ENCODE measurements at regions not wholly inside any gene's neighbourhood (a gene's known extent, or its start where the extent isn't known, plus 50 kb on each side); places are given as distances from the start of the nearest gene placed in this dataset.
"Not testable (repeated sequence)": the region's sequence is repeated elsewhere in the genome, so short reads cannot be mapped to it uniquely, and the experiment has no call there.

DNA sequence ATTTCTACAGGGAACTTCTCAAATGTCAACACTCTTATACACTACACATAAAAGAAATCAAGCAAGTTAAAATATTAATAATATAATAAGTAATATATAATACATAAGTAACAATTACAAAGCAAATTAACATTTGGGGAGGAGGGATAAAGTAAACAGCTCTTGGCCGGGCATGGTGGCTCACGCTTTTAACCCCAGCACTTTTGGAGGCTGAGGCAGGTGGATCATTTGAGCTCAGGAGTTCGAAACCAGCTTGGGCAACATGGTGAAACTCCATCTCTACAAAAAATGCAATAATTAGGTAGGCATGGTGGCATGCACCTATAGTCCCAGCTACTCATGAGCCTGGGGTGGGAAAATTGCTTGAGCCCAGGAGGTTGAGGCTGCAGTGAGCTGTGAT is 4772.6 kb upstream of the OR11H1 start:
- H3K36me3 ChIP-seq (ENCODE audit: control insufficient read depth in 2 of 2, insufficient read depth in 2 of 2, low read length in 2 of 2); H3K9ac ChIP-seq (ENCODE audit: low read depth in 1 of 2, low read length in 2 of 2); H3K4me1 ChIP-seq (ENCODE audit: control insufficient read depth in 2 of 2, insufficient read depth in 2 of 2, low read length in 2 of 2); H3K27ac ChIP-seq (ENCODE audit: low read depth in 2 of 2, low read length in 2 of 2); H3K4me3 ChIP-seq (ENCODE audit: low read length in 2 of 2); H3K27me3 ChIP-seq (ENCODE audit: control insufficient read depth in 2 of 2, insufficient read depth in 2 of 2, low read length in 2 of 2): not testable (repeated sequence)
- peaks cover under 1 to 11% of the 10 kb centered on the region in 2 donors for H3K9me3 ChIP-seq (ENCODE audit: control insufficient read depth in 2 of 2, low read length in 2 of 2)

DNA sequence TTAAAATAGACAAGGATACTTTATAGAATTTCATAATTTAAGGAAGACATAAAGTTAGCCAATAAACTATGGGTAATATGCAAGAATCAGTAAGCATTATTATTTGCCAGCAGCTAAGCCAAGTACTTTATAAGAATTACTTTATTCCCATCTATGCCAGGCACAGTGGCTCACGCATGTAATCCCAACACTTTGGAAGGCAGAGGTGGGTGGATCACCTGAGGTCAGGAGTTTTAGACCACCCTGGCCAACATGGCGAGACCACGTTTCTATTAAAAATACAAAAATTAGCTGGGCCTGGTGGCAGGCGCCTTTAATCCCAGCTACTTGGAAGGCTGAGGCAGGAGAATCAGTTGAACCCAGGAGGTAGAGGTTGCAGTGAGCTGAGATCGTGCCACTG is 4767.6 kb upstream of the OR11H1 start:
- not testable (repeated sequence) for H3K4me3 ChIP-seq (ENCODE audit: low read length in 2 of 2); H3K9me3 ChIP-seq (ENCODE audit: control insufficient read depth in 2 of 2, low read length in 2 of 2); H3K36me3 ChIP-seq (ENCODE audit: control insufficient read depth in 2 of 2, insufficient read depth in 2 of 2, low read length in 2 of 2); H3K9ac ChIP-seq (ENCODE audit: low read depth in 1 of 2, low read length in 2 of 2); H3K27me3 ChIP-seq (ENCODE audit: control insufficient read depth in 2 of 2, insufficient read depth in 2 of 2, low read length in 2 of 2); H3K27ac ChIP-seq (ENCODE audit: low read depth in 2 of 2, low read length in 2 of 2); H3K4me1 ChIP-seq (ENCODE audit: control insufficient read depth in 2 of 2, insufficient read depth in 2 of 2, low read length in 2 of 2)

DNA sequence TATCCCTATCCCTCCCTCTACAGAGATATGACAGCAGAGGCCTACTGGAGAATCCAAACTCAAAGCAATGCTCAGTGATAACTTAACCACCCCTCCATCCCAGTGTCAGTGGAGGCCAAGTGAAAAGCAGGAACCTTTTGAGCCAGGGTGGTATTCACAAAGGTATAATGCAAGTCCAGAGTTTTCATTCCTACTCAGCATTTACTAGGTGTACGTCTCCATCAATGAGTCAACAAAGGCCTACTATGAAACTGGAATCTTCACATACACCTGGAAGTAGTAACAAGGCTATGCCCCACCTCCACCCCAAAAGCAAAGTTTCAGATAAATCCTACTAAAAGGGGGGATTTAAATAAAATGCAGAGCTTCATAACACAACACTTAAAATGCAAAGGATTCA is 4761.7 kb upstream of the OR11H1 start:
- not testable (repeated sequence) for H3K27me3 ChIP-seq (ENCODE audit: control insufficient read depth in 2 of 2, insufficient read depth in 2 of 2, low read length in 2 of 2); H3K4me3 ChIP-seq (ENCODE audit: low read length in 2 of 2); H3K4me1 ChIP-seq (ENCODE audit: control insufficient read depth in 2 of 2, insufficient read depth in 2 of 2, low read length in 2 of 2); H3K36me3 ChIP-seq (ENCODE audit: control insufficient read depth in 2 of 2, insufficient read depth in 2 of 2, low read length in 2 of 2); H3K9ac ChIP-seq (ENCODE audit: low read depth in 1 of 2, low read length in 2 of 2); H3K9me3 ChIP-seq (ENCODE audit: control insufficient read depth in 2 of 2, low read length in 2 of 2); H3K27ac ChIP-seq (ENCODE audit: low read depth in 2 of 2, low read length in 2 of 2)

DNA sequence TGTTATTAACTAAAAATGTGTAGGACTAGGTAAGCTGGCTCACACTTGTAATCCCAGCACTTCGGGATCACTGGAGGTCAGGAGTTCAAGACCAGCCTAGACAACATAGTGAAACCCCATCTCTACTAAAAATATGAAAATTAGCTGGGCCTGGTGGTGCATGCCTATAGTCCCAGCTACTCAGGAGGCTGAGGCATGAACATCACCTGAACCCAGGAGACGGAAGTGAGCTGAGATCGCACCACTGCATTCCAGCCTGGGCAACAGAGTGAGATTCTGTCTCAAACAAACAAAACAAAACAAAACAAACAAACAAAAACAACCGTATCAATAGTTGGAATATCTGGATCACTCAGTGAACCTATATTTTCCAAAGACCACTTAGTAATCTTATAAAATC is 4759.1 kb upstream of the OR11H1 start:
- not testable (repeated sequence) for H3K4me1 ChIP-seq (ENCODE audit: control insufficient read depth in 2 of 2, insufficient read depth in 2 of 2, low read length in 2 of 2); H3K27ac ChIP-seq (ENCODE audit: low read depth in 2 of 2, low read length in 2 of 2); H3K4me3 ChIP-seq (ENCODE audit: low read length in 2 of 2); H3K27me3 ChIP-seq (ENCODE audit: control insufficient read depth in 2 of 2, insufficient read depth in 2 of 2, low read length in 2 of 2); H3K36me3 ChIP-seq (ENCODE audit: control insufficient read depth in 2 of 2, insufficient read depth in 2 of 2, low read length in 2 of 2); H3K9ac ChIP-seq (ENCODE audit: low read depth in 1 of 2, low read length in 2 of 2); H3K9me3 ChIP-seq (ENCODE audit: control insufficient read depth in 2 of 2, low read length in 2 of 2)

DNA sequence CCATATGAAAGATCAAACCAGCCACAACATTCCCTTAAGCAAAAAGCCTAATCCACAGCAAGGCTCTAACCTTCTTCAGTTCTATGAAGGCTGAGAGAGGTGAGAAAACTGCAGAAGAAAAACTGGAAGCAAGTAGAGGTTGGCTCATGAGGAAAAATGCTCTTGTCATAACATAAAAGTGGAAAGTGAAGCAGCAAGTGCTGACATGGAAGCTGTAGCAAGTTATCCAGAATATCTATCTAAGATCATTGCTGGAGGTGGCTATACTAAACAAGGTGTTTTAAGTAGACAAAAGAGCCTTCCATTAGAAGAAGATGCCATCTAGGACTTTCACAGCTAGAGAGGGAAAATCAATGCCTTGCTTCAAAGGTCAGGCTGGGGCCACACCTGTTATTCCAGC is 4756.2 kb upstream of the OR11H1 start:
- H3K27ac ChIP-seq (ENCODE audit: low read depth in 2 of 2, low read length in 2 of 2); H3K36me3 ChIP-seq (ENCODE audit: control insufficient read depth in 2 of 2, insufficient read depth in 2 of 2, low read length in 2 of 2); H3K4me3 ChIP-seq (ENCODE audit: low read length in 2 of 2); H3K9ac ChIP-seq (ENCODE audit: low read depth in 1 of 2, low read length in 2 of 2); H3K27me3 ChIP-seq (ENCODE audit: control insufficient read depth in 2 of 2, insufficient read depth in 2 of 2, low read length in 2 of 2); H3K4me1 ChIP-seq (ENCODE audit: control insufficient read depth in 2 of 2, insufficient read depth in 2 of 2, low read length in 2 of 2): not testable (repeated sequence)
- H3K9me3 ChIP-seq (ENCODE audit: control insufficient read depth in 2 of 2, low read length in 2 of 2) = peaks cover 3 to 15% of the 10 kb centered on the region in 2 donors

DNA sequence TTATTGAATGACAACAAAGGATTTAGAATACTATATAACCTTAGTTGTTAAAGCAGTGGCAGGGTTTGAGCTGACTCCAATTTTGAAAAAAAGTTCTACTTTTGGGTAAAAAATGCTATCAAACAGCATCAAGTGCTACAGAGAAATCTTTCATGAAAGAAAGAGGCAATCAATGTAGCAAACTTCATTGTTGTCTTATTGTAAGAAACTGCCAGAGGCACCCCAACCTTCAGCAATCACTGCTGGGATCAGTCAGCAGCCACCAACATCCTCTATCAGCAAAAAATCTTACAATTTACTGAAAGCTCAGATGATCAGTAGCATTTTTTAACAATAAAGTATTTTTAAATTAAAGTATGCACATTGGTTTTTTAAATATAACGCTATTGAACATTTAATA is 4754.7 kb upstream of the OR11H1 start:
- H3K27me3 ChIP-seq (ENCODE audit: control insufficient read depth in 2 of 2, insufficient read depth in 2 of 2, low read length in 2 of 2) = not testable (repeated sequence)

DNA sequence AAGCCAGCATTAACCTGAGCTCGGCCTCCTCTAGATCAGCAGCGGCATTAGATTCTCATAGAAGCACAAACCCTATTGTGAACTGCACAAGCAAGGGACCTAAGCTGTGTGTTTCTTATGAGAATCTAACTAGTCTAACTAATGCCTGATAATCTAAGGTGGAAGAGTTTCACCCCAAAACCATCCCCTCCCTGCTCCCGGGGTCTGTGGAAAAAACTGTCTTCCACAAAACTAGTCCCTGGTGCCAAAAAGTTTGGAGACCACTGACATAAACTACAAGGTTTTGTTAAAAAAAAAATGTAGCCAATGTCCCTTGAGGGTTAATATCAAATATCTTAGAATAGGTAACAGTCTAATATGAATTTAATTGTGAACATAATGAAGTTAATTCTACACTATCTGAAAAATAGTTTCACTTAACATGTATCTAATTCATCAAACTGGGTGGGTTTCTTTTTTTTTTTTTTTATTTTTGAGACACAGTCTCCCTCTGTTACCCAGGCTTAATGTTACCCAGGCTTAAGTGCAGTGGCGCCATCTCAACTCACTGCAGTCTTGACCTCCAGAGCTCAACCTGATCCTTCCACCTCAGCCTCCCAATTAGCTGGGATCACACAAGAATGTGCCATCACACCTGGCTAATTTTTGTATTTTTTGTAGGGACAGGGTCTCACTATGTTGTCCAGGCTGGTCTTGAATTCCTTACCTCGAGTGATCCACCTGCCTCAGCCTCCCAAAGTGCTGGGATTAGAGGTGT is 4752.2 kb upstream of the OR11H1 start:
- not testable (repeated sequence) for H3K4me1 ChIP-seq (ENCODE audit: control insufficient read depth in 2 of 2, insufficient read depth in 2 of 2, low read length in 2 of 2); H3K36me3 ChIP-seq (ENCODE audit: control insufficient read depth in 2 of 2, insufficient read depth in 2 of 2, low read length in 2 of 2); H3K4me3 ChIP-seq (ENCODE audit: low read length in 2 of 2); H3K9ac ChIP-seq (ENCODE audit: low read depth in 1 of 2, low read length in 2 of 2); H3K27ac ChIP-seq (ENCODE audit: low read depth in 2 of 2, low read length in 2 of 2); H3K27me3 ChIP-seq (ENCODE audit: control insufficient read depth in 2 of 2, insufficient read depth in 2 of 2, low read length in 2 of 2)
- H3K9me3 ChIP-seq (ENCODE audit: control insufficient read depth in 2 of 2, low read length in 2 of 2) = peaks cover 5 to 32% of the 10 kb centered on the region in 2 donors

More for the DNA sequence above, 4754.7 kb upstream of the OR11H1 start:
- H3K4me1 ChIP-seq (ENCODE audit: control insufficient read depth in 2 of 2, insufficient read depth in 2 of 2, low read length in 2 of 2); H3K9ac ChIP-seq (ENCODE audit: low read depth in 1 of 2, low read length in 2 of 2); H3K36me3 ChIP-seq (ENCODE audit: control insufficient read depth in 2 of 2, insufficient read depth in 2 of 2, low read length in 2 of 2); H3K4me3 ChIP-seq (ENCODE audit: low read length in 2 of 2); H3K27ac ChIP-seq (ENCODE audit: low read depth in 2 of 2, low read length in 2 of 2): not testable (repeated sequence)
- peaks cover 2 to 22% of the 10 kb centered on the region in 2 donors for H3K9me3 ChIP-seq (ENCODE audit: control insufficient read depth in 2 of 2, low read length in 2 of 2)

DNA sequence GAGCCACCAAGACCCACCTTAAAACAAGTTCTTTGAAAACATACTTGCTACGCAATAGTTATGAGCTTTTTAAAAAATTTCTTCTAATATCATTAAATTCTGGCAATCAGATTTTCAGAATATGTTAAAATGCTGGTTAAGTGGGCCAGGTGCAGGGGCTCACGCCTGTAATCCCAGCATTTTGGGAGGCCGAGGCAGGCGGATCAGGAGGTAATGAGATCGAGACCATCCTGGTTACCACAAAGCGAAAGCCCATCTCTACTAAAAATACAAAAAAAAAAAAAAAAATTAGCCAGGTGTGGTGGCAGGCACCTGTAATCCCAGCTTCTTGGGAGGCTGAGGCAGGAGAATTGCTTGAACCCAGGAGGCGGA is 4751.6 kb upstream of the OR11H1 start:
- not testable (repeated sequence) for H3K36me3 ChIP-seq (ENCODE audit: control insufficient read depth in 2 of 2, insufficient read depth in 2 of 2, low read length in 2 of 2); H3K27ac ChIP-seq (ENCODE audit: low read depth in 2 of 2, low read length in 2 of 2); H3K27me3 ChIP-seq (ENCODE audit: control insufficient read depth in 2 of 2, insufficient read depth in 2 of 2, low read length in 2 of 2); H3K4me3 ChIP-seq (ENCODE audit: low read length in 2 of 2); H3K4me1 ChIP-seq (ENCODE audit: control insufficient read depth in 2 of 2, insufficient read depth in 2 of 2, low read length in 2 of 2); H3K9ac ChIP-seq (ENCODE audit: low read depth in 1 of 2, low read length in 2 of 2)
- H3K9me3 ChIP-seq (ENCODE audit: control insufficient read depth in 2 of 2, low read length in 2 of 2) = peaks cover 8 to 36% of the 10 kb centered on the region in 2 donors

DNA sequence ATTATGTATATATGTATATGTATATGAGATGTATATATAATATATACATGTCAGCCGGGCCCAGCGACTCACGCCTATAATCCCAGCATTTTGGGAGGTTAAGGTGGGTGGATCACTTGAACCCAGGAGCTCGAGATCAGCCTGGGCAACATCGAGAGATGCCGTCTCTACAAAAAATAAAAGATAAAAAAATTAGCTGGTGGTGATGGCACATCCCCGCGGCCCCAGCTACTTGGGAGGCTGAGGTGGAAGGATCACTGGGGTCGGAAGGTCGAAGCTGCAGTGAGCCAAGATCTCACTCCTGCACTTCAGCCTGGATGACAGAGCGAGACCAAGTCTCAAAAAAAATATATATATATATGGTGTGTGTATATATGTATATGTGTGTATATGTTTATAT is 4750.3 kb upstream of the OR11H1 start:
- H3K27ac ChIP-seq (ENCODE audit: low read depth in 2 of 2, low read length in 2 of 2); H3K4me3 ChIP-seq (ENCODE audit: low read length in 2 of 2); H3K27me3 ChIP-seq (ENCODE audit: control insufficient read depth in 2 of 2, insufficient read depth in 2 of 2, low read length in 2 of 2); H3K4me1 ChIP-seq (ENCODE audit: control insufficient read depth in 2 of 2, insufficient read depth in 2 of 2, low read length in 2 of 2); H3K36me3 ChIP-seq (ENCODE audit: control insufficient read depth in 2 of 2, insufficient read depth in 2 of 2, low read length in 2 of 2); H3K9ac ChIP-seq (ENCODE audit: low read depth in 1 of 2, low read length in 2 of 2): not testable (repeated sequence)
- peaks cover 8 to 46% of the 10 kb centered on the region in 2 donors for H3K9me3 ChIP-seq (ENCODE audit: control insufficient read depth in 2 of 2, low read length in 2 of 2)

DNA sequence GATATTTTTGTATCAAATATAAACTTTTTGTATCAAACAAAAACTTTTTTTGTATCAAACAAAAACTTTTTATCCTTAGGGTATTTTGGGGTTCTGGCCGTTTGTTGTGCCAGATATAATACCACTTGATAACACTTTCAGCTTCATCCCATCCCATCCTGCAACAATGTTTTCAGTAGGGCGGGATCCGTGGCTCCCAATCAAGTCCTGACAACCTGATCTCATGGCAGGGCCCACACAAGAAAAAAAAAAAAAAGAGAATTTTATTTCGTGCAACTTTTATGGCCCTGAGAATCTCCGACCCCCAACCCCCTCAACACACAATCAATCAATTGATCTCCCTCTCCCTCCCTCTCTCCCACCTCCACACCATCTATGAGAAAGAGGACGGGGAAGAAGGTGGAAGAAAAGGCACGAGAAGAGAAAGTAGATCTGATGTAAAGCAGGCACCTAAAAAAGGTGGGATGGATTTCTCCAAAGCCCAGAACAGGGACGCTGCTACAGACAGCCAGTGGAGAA is 4749.6 kb upstream of the OR11H1 start:
- Histone ChIP-seq H3K9ac (ENCODE audit: low read depth in 1 of 2, low read length in 2 of 2) (no peak overlapping the region), H3K27ac (ENCODE audit: low read depth in 2 of 2, low read length in 2 of 2) (no peak overlapping the region), H3K9me3 (ENCODE audit: control insufficient read depth in 2 of 2, low read length in 2 of 2) (peaks cover 8 to 47% of the 10 kb centered on the region in 2 donors), H3K36me3 (ENCODE audit: control insufficient read depth in 2 of 2, insufficient read depth in 2 of 2, low read length in 2 of 2) (no peaks in the 10 kb centered on the region), H3K4me3 (ENCODE audit: low read length in 2 of 2) (no peak overlapping the region), H3K27me3 (ENCODE audit: control insufficient read depth in 2 of 2, insufficient read depth in 2 of 2, low read length in 2 of 2) (no peaks in the 10 kb centered on the region), H3K4me1 (ENCODE audit: control insufficient read depth in 2 of 2, insufficient read depth in 2 of 2, low read length in 2 of 2) (no peaks in the 10 kb centered on the region)

DNA sequence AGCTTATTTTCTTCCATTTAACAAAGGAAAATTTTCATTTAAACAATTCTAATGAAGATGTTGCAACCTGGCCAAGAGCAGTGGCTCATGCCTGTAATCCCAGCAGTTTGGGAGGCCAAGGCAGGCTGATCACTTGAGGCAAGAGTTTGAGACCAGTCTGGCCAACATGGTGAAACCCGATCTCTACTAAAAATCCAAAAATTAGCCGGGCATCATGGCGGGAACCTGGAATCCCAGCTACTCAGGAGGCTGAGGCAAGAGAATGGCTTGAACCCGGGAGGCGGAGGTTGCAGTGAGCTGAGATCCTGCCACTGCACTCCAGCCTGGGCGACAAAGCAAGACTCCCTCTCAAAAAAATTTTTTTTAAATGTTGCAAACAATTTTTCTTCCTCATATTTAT is 4748.8 kb upstream of the OR11H1 start:
- not testable (repeated sequence) for H3K27ac ChIP-seq (ENCODE audit: low read depth in 2 of 2, low read length in 2 of 2); H3K4me1 ChIP-seq (ENCODE audit: control insufficient read depth in 2 of 2, insufficient read depth in 2 of 2, low read length in 2 of 2); H3K27me3 ChIP-seq (ENCODE audit: control insufficient read depth in 2 of 2, insufficient read depth in 2 of 2, low read length in 2 of 2); H3K4me3 ChIP-seq (ENCODE audit: low read length in 2 of 2); H3K36me3 ChIP-seq (ENCODE audit: control insufficient read depth in 2 of 2, insufficient read depth in 2 of 2, low read length in 2 of 2); H3K9ac ChIP-seq (ENCODE audit: low read depth in 1 of 2, low read length in 2 of 2)
- peaks cover 8 to 50% of the 10 kb centered on the region in 2 donors for H3K9me3 ChIP-seq (ENCODE audit: control insufficient read depth in 2 of 2, low read length in 2 of 2)
